SJSA1 (cell line): ENCODE measurements at regions not wholly inside any gene's neighbourhood (a gene's known extent, or its start where the extent isn't known, plus 50 kb on each side); places are given as distances from the start of the nearest gene placed in this dataset.
"Not testable (repeated sequence)": the region's sequence is repeated elsewhere in the genome, so short reads cannot be mapped to it uniquely, and the experiment has no call there.

Source experiments
- DNase-seq, 2 experiments: peaks; one replicate each; pipeline ENCODE4 v3.0.0-alpha.2; 2015 to 2020; ENCODE audit warnings: low spot score in 2 of 2, low read depth in 1 of 2
- H3K27ac ChIP-seq: fragments of 250-450 bp; sonication (Bioruptor Pico); 2 replicates; pipeline ENCODE4 v1.5.1; 2020; ENCODE audit warnings: mild to moderate bottlenecking, moderate library complexity
- H3K27me3 ChIP-seq: fragments of 250-450 bp; sonication (Bioruptor Pico); replicated peaks from 2 replicates; pipeline ENCODE4 v1.5.1; 2020; ENCODE audit warnings: mild to moderate bottlenecking, moderate library complexity
- H3K36me3 ChIP-seq: fragments of 250-450 bp; sonication (Bioruptor Pico); 2 replicates; pipeline ENCODE4 v1.5.1; 2020; ENCODE audit warnings: mild to moderate bottlenecking
- H3K4me1 ChIP-seq: fragments of 250-450 bp; sonication (Bioruptor Pico); replicated peaks from 2 replicates; pipeline ENCODE4 v1.6.1; 2021; ENCODE audit warnings: mild to moderate bottlenecking
- H3K4me3 ChIP-seq: fragments of 250-450 bp; sonication (Bioruptor Pico); 2 replicates; pipeline ENCODE4 v1.5.1; 2020; ENCODE audit warnings: mild to moderate bottlenecking
- H3K9me3 ChIP-seq: fragments of 250-450 bp; sonication (Bioruptor Pico); replicated peaks from 2 replicates; pipeline ENCODE4 v1.5.1; 2020; ENCODE audit warnings: mild to moderate bottlenecking

DNA sequence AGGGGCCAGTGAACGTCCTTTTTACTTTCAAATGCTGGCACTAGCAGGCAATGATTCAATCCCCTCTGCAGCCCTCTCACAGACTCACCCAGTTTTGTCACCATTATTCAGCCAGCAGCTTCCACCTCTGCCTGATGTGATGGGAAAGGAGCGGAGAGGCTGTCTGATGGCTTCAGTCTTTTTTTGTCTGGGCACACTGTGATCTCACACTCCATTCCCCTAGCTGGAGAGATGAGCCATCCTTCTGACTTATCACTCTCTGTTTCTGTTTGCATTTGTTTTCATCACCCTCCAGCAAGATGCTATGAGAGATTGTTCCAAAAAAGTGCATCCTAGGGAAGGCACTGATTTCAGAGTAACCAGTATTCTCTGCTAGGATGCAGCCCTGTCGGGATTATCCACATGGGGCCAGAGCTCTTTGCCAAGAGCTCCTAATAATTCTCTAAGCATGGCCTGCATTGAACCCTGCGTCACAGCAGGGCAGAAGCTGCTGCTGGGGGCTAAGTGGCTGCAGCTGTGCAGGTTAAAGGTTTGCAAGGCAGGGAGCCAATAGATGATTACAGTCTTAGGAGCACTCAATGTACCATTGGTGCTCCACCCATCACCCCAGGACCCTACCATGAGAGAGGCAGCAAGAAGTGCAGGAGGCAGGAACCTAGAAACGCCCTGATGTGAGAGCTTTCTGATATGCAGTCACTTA, 236.1 kb upstream of the C16orf82 start:
- no peaks in the 10 kb centered on the region for H3K4me1 ChIP-seq
- no peak overlapping the region for H3K4me3 ChIP-seq
- DNase-seq: no peak
- no peak overlapping the region for H3K27ac ChIP-seq
- H3K36me3 ChIP-seq: no peaks in the 10 kb centered on the region
- H3K27me3 ChIP-seq: peaks cover 9% of the 10 kb centered on the region
- H3K9me3 ChIP-seq: no peaks in the 10 kb centered on the region

DNA sequence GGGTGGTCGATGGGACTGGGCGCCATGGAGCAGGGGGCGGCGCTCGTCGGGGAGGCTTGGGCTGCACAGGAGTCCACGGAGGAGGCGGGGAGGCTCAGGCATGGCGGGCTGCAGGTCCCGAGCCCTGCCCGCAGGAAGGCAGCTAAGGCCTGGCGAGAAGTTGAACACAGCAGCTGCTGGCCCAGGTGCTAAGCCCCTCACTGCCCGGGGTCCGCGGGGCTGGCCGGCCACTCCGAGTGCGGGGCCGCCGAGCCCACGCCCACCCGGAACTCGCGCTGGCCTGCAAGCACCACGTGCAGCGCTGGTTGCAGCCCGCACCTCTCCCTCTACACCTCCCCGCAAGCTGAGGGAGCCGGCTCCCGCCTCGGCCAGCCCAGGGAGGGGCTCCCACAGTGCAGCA, 230.6 kb upstream of the C16orf82 start:
- H3K27ac ChIP-seq, H3K4me3 ChIP-seq, H3K4me1 ChIP-seq, H3K36me3 ChIP-seq, H3K9me3 ChIP-seq, H3K27me3 ChIP-seq: not testable (repeated sequence)
- peak in 1 of 2 experiments; percentile 20 for DNase-seq

DNA sequence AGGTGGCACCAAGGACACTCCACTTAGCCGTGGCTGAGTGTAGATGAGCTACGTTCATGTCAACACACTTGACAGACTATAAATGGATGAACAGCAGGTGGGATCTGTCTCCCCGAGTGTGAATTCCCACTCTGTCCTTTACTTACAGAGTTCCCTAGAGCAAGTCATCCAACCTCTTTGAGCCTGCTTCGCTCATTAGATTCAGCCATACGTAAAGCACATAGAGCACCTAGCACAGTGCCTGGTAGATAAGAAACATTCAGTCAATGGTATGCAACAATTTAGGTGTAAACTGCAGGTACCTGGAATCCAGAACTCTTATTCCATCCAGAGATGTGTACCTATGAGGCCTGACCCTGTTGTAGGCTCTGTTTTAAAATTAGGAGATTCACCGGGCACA, 227.8 kb upstream of the C16orf82 start:
- no peaks in the 10 kb centered on the region for H3K36me3 ChIP-seq
- H3K4me1 ChIP-seq: no peaks in the 10 kb centered on the region
- H3K27ac ChIP-seq: no peak overlapping the region
- no peaks in the 10 kb centered on the region for H3K9me3 ChIP-seq
- H3K4me3 ChIP-seq: no peak overlapping the region
- no peaks in the 10 kb centered on the region; the same call in 1 of the 2 replicates for H3K27me3 ChIP-seq
- peak in 1 of 2 experiments; percentile 9 for DNase-seq

DNA sequence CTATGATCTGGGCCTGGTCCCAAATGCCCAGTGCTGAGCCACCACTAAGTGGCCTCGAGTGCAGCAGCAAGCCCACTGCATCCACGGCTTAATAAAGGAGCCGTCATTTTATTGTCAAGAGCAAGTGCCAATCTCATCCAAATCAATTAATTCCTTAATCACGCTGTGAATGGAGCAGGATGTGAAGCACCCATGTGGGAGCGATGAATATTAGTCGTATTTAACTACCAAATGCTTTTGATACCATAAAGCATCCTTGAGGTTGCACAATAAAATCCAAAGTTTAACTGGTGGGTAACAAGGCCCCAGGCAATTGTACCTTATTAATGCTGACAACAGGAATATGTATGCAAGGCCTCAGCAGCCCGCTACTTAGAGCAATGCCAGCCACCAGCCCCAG, 226.0 kb upstream of the C16orf82 start:
- Histone ChIP-seq H3K9me3 (no peaks in the 10 kb centered on the region), H3K4me3 (no peak overlapping the region), H3K27me3 (no peaks in the 10 kb centered on the region; the same call in 1 of the 2 replicates), H3K36me3 (no peaks in the 10 kb centered on the region), H3K4me1 (no peaks in the 10 kb centered on the region), H3K27ac (no peak overlapping the region)
- peak in 1 of 2 experiments; percentile 11 for DNase-seq

DNA sequence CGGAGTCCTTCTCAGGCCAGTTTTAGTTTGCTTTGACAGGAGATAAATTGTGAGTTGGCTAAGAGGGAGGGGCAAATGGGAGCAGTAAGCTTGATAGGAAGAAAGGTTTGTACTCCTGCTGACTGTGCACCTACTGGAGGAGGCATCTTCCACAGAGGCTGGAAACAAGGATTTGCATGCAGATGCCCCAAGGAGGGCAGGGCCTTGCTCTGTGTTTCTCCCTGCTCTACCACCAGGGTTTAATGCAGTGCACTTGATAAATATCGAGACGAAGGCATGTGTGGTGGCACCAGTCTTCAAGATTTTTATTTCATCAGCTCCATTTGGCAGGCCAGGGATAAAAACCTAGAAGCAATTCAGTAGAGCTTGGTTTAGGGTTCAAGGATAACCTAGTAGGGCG, 210.5 kb upstream of the C16orf82 start:
- no peaks in the 10 kb centered on the region for H3K4me1 ChIP-seq
- H3K9me3 ChIP-seq: 0 out of 2 replicates have a peak, but pooled peaks cover 3% of the 10 kb centered on the region
- no peaks in the 10 kb centered on the region for H3K27me3 ChIP-seq

DNA sequence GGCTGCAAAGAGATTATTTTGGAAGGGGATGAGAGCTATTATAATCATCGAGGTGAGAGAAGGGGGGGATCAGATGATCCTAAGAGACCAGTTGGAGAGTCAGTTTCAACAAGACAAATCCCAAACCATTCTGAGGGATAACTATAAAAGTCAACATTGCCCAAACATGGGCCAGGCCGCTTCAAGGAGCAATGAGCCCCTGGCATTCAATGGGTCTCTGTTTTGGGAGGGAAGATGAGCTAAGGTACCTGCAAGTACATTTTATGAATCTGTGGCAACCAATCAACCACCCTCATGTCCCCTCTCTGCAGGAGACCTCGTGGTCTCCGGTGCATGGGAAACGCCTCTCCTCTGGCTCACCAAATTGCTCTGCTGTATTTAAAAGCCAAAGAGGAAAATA, 209.9 kb upstream of the C16orf82 start:
- H3K4me1 ChIP-seq: no peaks in the 10 kb centered on the region
- H3K9me3 ChIP-seq: 0 out of 2 replicates have a peak, but pooled peaks cover 3% of the 10 kb centered on the region
- H3K4me3 ChIP-seq: no peak overlapping the region
- DNase-seq: peak in 1 of 2 experiments; percentile 21
- H3K27me3 ChIP-seq: no peaks in the 10 kb centered on the region
- H3K36me3 ChIP-seq: no peaks in the 10 kb centered on the region
- no peak overlapping the region for H3K27ac ChIP-seq

More for the DNA sequence above, 210.5 kb upstream of the C16orf82 start:
- H3K27ac ChIP-seq: no peak overlapping the region
- H3K36me3 ChIP-seq: no peaks in the 10 kb centered on the region
- no peak overlapping the region for H3K4me3 ChIP-seq
- DNase-seq: peak in 1 of 2 experiments; percentile 8

DNA sequence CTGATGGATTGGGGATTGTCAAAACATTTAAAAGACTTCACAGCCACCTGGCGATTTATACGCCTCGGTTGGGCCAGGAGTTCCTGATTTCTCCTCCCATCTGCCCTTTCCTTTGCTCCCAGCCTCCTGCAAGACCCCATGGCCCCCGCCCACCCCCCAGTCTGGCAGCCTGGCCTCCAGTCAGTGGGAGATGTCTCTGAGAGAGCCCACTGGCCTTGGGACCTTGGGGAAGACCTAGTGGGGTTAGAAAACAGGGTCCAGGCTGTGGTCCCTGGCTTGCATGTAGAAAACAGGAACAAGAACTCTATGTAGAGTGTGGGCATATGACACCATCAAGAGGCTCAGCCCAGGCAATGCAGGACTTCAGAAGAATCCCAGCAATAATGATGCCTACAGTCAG, 209.4 kb upstream of the C16orf82 start:
- Histone ChIP-seq H3K4me3 (no peak overlapping the region), H3K4me1 (no peaks in the 10 kb centered on the region), H3K36me3 (no peaks in the 10 kb centered on the region), H3K27me3 (no peaks in the 10 kb centered on the region), H3K27ac (no peak overlapping the region), H3K9me3 (0 out of 2 replicates have a peak, but pooled peaks cover 3% of the 10 kb centered on the region)
- no peak for DNase-seq

DNA sequence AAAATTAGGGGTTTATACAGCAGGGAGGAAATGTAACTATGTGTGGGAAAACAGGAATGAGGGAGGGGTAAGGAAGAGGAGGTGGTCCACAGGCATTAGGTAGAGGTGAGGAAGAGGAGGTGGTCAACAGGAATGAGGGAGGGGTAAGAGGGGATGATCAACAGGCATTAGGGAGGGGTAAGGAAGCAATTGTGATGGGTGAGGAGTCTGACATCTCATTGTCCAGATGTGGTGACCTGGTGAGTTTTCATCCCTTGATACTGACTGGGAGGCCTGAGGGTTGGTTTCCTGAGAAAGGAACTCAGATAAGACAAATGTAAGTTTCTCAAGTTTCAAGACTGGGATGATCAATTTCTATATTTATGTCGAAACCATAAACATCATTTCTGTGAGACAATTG, 206.2 kb upstream of the C16orf82 start:
- no peak overlapping the region for H3K4me3 ChIP-seq
- no peaks in the 10 kb centered on the region for H3K27me3 ChIP-seq
- H3K36me3 ChIP-seq: no peaks in the 10 kb centered on the region
- no peak overlapping the region for H3K27ac ChIP-seq
- H3K9me3 ChIP-seq: 0 out of 2 replicates have a peak, but pooled peaks cover 3% of the 10 kb centered on the region
- DNase-seq: peak in 1 of 2 experiments; percentile 6
- H3K4me1 ChIP-seq: no peaks in the 10 kb centered on the region

DNA sequence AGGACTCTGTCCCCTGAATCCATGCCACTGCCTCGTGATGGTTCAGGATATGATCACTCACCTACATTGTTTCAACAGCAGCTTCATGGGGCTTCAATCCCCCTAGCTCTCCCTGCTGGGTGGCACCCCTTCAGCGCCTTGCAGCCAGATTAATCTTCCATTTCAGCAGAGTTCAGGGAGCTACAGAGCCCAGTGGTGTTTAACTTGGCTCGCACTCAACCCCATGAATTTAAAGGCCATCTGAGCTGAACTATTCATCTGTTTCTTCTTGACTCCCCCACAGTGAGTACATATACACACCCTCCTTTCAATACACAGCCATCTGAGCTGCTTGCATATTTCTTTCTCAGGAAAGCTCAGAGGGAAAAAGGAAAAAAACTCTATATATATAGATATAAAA, 202.8 kb upstream of the C16orf82 start:
- Histone ChIP-seq H3K27me3 (no peaks in the 10 kb centered on the region), H3K4me3 (no peak overlapping the region), H3K4me1 (no peaks in the 10 kb centered on the region), H3K27ac (no peak overlapping the region), H3K9me3 (0 out of 2 replicates have a peak, but pooled peaks cover 3% of the 10 kb centered on the region), H3K36me3 (no peaks in the 10 kb centered on the region)
- no peak for DNase-seq

DNA sequence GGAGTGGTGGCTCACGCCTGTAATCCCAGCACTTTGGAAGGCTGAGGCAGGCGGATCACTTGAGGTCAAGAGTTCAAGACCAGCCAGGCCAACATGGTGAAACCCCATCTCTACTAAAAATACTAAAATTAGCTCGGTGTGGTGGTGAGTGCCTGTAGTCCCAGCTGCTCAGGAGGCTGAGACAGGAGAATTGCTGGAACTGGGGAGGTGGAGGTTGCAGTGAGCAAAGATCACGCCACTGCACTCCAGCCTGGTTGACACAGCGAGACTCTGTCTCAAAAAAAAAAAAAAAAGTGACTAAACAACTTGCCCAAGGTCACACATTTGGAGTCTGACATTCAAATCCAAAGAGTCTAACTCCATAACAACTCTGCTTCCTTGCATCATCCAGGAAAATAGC, 192.4 kb upstream of the C16orf82 start:
- H3K9me3 ChIP-seq, H3K27ac ChIP-seq, H3K4me1 ChIP-seq, H3K36me3 ChIP-seq, DNase-seq, H3K4me3 ChIP-seq, H3K27me3 ChIP-seq: not testable (repeated sequence)

DNA sequence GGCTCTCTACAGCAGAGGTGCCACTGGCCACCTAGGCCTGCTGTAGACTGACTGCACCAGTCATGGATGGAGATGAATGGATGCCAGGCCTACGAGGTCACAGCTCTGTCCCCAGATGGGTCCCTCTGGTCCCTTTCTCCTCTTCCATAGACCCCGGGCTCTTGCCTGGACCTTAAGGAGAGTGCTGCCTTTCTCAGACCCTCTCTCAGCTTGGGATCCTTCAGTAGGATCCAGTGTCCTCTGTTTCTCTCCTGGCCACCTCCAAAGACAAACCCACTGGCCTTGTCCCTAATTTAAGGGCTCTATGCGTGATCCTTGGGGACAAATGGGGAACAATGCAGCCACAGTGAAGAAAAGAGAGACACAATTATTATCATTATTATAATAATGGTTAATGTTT, 189.3 kb upstream of the C16orf82 start:
- Histone ChIP-seq H3K36me3 (no peaks in the 10 kb centered on the region), H3K4me1 (no peaks in the 10 kb centered on the region), H3K27ac (no peak overlapping the region), H3K9me3 (no peaks in the 10 kb centered on the region), H3K4me3 (no peak overlapping the region), H3K27me3 (no peaks in the 10 kb centered on the region)
- DNase-seq: no peak

DNA sequence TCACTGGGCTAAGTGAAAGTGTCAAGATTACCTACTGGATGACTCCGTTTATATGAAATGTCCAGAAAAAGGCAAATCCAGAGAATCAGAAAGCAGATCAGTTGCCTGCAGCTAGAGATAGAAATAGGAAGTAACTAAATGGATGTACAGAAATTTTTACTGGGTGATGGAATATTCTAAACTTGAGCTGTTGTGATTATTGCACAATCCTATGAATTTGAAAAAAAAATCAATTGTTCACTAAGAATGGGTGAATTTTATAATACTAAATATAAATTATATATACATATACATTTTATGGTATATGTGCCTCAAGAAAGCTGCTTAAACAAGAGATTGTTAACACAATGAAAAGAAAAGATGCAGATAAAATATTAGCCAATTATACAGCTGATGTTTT, 181.1 kb upstream of the C16orf82 start:
- H3K4me3 ChIP-seq: no peak overlapping the region
- H3K9me3 ChIP-seq: no peaks in the 10 kb centered on the region
- H3K36me3 ChIP-seq: no peaks in the 10 kb centered on the region
- DNase-seq: no peak
- no peaks in the 10 kb centered on the region; the same call in 1 of the 2 replicates for H3K27me3 ChIP-seq
- H3K27ac ChIP-seq: no peak overlapping the region
- no peaks in the 10 kb centered on the region for H3K4me1 ChIP-seq

DNA sequence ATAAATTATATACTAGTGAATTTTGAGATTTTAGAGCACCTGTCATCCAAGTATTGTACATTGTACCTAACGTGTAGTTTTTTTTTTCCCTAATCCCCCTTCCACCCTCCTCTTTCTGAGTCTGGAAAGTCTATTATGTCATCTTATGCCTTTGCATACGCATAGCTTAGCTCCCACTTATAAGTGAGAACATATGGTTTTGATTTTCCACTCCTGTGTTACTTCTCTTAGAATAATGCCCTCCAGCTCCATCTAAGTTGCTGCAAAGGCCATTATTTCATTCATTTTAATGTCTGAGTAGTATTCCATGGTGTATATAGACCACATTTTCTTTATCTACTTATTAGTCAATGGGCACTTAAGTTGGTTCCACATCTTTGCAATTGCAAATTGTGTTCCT, 177.0 kb upstream of the C16orf82 start:
- no peak overlapping the region for H3K4me3 ChIP-seq
- H3K4me1 ChIP-seq: no peaks in the 10 kb centered on the region
- no peaks in the 10 kb centered on the region; the same call in 1 of the 2 replicates for H3K27me3 ChIP-seq
- H3K36me3 ChIP-seq: no peaks in the 10 kb centered on the region
- no peaks in the 10 kb centered on the region for H3K9me3 ChIP-seq
- H3K27ac ChIP-seq: no peak overlapping the region
- DNase-seq: no peak

DNA sequence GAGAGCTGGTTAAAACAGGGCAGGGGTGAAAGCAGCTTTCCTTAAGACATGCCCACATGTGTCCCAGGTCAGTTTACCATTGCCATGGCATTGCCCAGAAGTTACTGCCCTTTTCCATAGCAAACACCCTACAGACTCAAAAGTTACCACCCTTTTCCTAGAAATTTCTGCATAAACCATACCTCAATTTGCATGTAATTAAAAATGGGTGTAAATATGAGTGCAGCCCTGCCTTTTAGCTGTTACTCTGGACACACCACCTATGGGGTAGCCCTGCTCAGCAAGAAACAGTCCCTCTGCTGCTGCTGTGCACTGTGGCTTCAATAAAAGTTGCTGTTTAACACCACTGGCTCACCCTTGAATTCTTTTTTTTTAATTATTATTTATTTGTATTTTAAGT, 168.5 kb upstream of the C16orf82 start:
- H3K27ac ChIP-seq: no peak overlapping the region
- H3K4me1 ChIP-seq: no peaks in the 10 kb centered on the region
- no peak for DNase-seq
- no peak overlapping the region for H3K4me3 ChIP-seq
- H3K9me3 ChIP-seq: no peaks in the 10 kb centered on the region
- no peaks in the 10 kb centered on the region for H3K27me3 ChIP-seq
- no peaks in the 10 kb centered on the region for H3K36me3 ChIP-seq
